ENCODE measurements at regions not wholly inside any gene's neighbourhood (a gene's known extent, or its start where the extent isn't known, plus 50 kb on each side); places are given as distances from the start of the nearest gene placed in this dataset.
"Not testable (repeated sequence)": the region's sequence is repeated elsewhere in the genome, so short reads cannot be mapped to it uniquely, and the experiment has no call there.

- DNase-seq = peak; percentile 11
Measured at GRCh38 chr3:181326637-181327223, 337.2 kb upstream of the DNAJC19 start.

- DNase-seq = not testable (repeated sequence)
Measured at GRCh38 chr3:181324516-181324915, 335.0 kb upstream of the DNAJC19 start.

- DNase-seq = no peak
Measured at GRCh38 chr3:181318321-181318720, 328.8 kb upstream of the DNAJC19 start.

- no peak for DNase-seq
Measured at GRCh38 chr3:181317508-181317907, 328.0 kb upstream of the DNAJC19 start.

GRCh38 chr3:181316482-181316881, 326.9 kb upstream of the DNAJC19 start:
- peak; percentile 28 for DNase-seq

- DNase-seq = no peak
Measured at GRCh38 chr3:181313335-181313734, 323.8 kb upstream of the DNAJC19 start.

- DNase-seq = no peak
Measured at GRCh38 chr3:181311186-181311585, 321.6 kb upstream of the DNAJC19 start.

- no peak for DNase-seq
Measured at GRCh38 chr3:181302960-181303359, 313.4 kb upstream of the DNAJC19 start.

- no peak for DNase-seq
Measured at GRCh38 chr3:181300033-181300432, 310.5 kb upstream of the DNAJC19 start.

- DNase-seq = peak; percentile 42
Measured at GRCh38 chr3:181298421-181298820, 308.9 kb upstream of the DNAJC19 start.

- peak; percentile 59 for DNase-seq
Measured at GRCh38 chr3:181292984-181293383, 303.4 kb upstream of the DNAJC19 start.

GRCh38 chr3:181290941-181291340, 301.4 kb upstream of the DNAJC19 start:
- DNase-seq = no peak

- DNase-seq = no peak
Measured at GRCh38 chr3:181289306-181289705, 299.8 kb upstream of the DNAJC19 start.

- no peak for DNase-seq
Measured at GRCh38 chr3:181288145-181288544, 298.6 kb upstream of the DNAJC19 start.

- no peak for DNase-seq
Measured at GRCh38 chr3:181279239-181279565, 289.7 kb upstream of the DNAJC19 start.

GRCh38 chr3:181278468-181279238, 289.1 kb upstream of the DNAJC19 start:
- no peak for DNase-seq

GRCh38 chr3:181276358-181276896, 286.9 kb upstream of the DNAJC19 start:
- DNase-seq = no peak

- DNase-seq = no peak
Measured at GRCh38 chr3:181274025-181274424, 284.5 kb upstream of the DNAJC19 start.

GRCh38 chr3:181267312-181267711, 277.8 kb upstream of the DNAJC19 start:
- no peak for DNase-seq

GRCh38 chr3:181265750-181266333, 276.3 kb upstream of the DNAJC19 start:
- no peak for DNase-seq

GRCh38 chr3:181264486-181264885, 274.9 kb upstream of the DNAJC19 start:
- DNase-seq = peak; percentile 3

GRCh38 chr3:181253796-181254195, 264.3 kb upstream of the DNAJC19 start:
- DNase-seq = no peak

- no peak for DNase-seq
Measured at GRCh38 chr3:181252631-181253030, 263.1 kb upstream of the DNAJC19 start.

- no peak for DNase-seq
Measured at GRCh38 chr3:181250714-181251113, 261.2 kb upstream of the DNAJC19 start.

Measured in fibroblast of skin of right biceps (primary cell).